Ovary (tissue), 7 donors: ENCODE measurements at regions not wholly inside any gene's neighbourhood (a gene's known extent, or its start where the extent isn't known, plus 50 kb on each side); places are given as distances from the start of the nearest gene placed in this dataset.

ENCODE experiments used
- DNase-seq, 5 donors: peaks; one replicate each; pipeline ENCODE4 v3.0.0-alpha.2; 2019 to 2020
- H3K27ac ChIP-seq, 2 donors: fragments of 200-600 bp; one replicate each; pipeline versions ENCODE4 v1.5.1 to v1.8.0; 2019 to 2022
- H3K27me3 ChIP-seq: fragments of 200-600 bp; one replicate; pipeline ENCODE4 v1.8.0; 2022
- H3K36me3 ChIP-seq: fragments of 200-600 bp; sonication (generic); one replicate; pipeline ENCODE4 v1.5.1; 2019
- H3K4me1 ChIP-seq: one replicate; pipeline ENCODE4 v1.8.1; 2013; ENCODE audit warnings: mild to moderate bottlenecking, moderate library complexity; ENCODE audit not compliant: insufficient read depth
- H3K4me3 ChIP-seq: fragments of 200-600 bp; sonication (generic); one replicate; pipeline ENCODE4 v1.5.1; 2017
- H3K9me3 ChIP-seq, 2 donors: fragments of 200-600 bp in 1 of 2; sonication (generic) in 1 of 2; one replicate each; pipeline versions ENCODE4 v1.5.1 to v1.8.1; 2013 to 2019; ENCODE audit warnings: mild to moderate bottlenecking in 1 of 2, moderate library complexity in 1 of 2
- EP300 ChIP-seq: sonication (generic); formaldehyde crosslinking; IDR thresholded peaks from one replicate; pipeline ENCODE4 v1.6.1; 2017; ENCODE audit warnings: antibody characterized with exemption
- POLR2A ChIP-seq: fragments of 450-650 bp; IDR thresholded peaks from one replicate; pipeline ENCODE4 v1.6.1; 2017; ENCODE audit warnings: antibody characterized with exemption, mild to moderate bottlenecking, moderate library complexity
- WGBS, 3 donors: extraction: QIAGEN DNeasy Blood & Tissue Kit in 1 of 3; methylation state at CpG; one replicate each; pipeline versions ENCODE4 v1.1.5 to v1.1.7; 2013 to 2017; 5-methylcytosine and 5-hydroxymethylcytosine counted together
- intact Hi-C, 4 donors: fragments of 100-400 bp; cut with DNase I; formaldehyde crosslinking; loops; one replicate each; pipeline versions ENCODE4 v1.11.0 to v1.15.1; 2022 to 2023
- TF ChIP-seq, protein P1 (sequence below), 3 donors: fragments of 450-650 bp in 2 of 3; fragments of 200-600 bp in 1 of 3; IDR thresholded peaks; one replicate each; pipeline versions ENCODE4 v1.5.1 to v1.8.0; 2016 to 2022; ENCODE audit warnings: antibody characterized with exemption in 3 of 3, mild to moderate bottlenecking in 1 of 3
- donor health status: DM: no; HTN: no; CAD: no; lungs with moderate emphysema.
- donor health status: DM: no; HTN: no; CAD: no.
- donor health status: Bipolar disorder and iron deficiency.
- donor health status: DM: no; HTN: no; CAD: no.
- donor health status: DM: yes; HTN: yes; CAD: no.

DNA sequence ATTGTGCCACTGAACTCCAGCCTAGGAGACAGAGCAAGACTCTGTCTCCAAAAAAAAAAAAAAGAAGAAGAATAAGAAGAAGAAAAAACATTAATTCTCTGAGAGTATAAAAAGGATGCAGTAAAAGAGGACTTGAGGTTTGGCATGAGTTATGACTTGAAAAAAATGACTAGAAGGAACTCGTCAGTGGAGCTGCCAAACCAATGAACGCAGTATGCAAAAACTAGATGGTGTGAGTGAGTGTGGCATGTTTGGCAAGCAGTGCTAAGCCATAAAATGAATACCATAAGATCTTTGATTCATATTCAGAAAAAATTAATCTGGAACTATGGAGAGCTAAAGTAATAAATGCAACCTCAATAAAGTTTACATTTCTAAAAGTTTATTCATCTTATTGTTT lies 68.6 kb upstream of the MEOX2 start:
- Histone ChIP-seq H3K4me3 (no peak overlapping the region), H3K4me1 (no peaks in the 10 kb centered on the region), H3K27ac (no peak overlapping the region), H3K27me3 (no peaks in the 10 kb centered on the region), H3K9me3 (no peaks in the 10 kb centered on the region), H3K36me3 (no peaks in the 10 kb centered on the region)
- 70 to 92% (median 76%) methylated on average over 2 of the region's 2 CpGs for WGBS, 3 donors
- no peak for DNase-seq
- intact Hi-C loops: no loop called here
- TF ChIP-seq EP300: no peak
- TF ChIP-seq, protein P1, sequence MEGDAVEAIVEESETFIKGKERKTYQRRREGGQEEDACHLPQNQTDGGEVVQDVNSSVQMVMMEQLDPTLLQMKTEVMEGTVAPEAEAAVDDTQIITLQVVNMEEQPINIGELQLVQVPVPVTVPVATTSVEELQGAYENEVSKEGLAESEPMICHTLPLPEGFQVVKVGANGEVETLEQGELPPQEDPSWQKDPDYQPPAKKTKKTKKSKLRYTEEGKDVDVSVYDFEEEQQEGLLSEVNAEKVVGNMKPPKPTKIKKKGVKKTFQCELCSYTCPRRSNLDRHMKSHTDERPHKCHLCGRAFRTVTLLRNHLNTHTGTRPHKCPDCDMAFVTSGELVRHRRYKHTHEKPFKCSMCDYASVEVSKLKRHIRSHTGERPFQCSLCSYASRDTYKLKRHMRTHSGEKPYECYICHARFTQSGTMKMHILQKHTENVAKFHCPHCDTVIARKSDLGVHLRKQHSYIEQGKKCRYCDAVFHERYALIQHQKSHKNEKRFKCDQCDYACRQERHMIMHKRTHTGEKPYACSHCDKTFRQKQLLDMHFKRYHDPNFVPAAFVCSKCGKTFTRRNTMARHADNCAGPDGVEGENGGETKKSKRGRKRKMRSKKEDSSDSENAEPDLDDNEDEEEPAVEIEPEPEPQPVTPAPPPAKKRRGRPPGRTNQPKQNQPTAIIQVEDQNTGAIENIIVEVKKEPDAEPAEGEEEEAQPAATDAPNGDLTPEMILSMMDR (IDR thresholded peaks at IDR 0.05): no peak
- no peak for TF ChIP-seq POLR2A

DNA sequence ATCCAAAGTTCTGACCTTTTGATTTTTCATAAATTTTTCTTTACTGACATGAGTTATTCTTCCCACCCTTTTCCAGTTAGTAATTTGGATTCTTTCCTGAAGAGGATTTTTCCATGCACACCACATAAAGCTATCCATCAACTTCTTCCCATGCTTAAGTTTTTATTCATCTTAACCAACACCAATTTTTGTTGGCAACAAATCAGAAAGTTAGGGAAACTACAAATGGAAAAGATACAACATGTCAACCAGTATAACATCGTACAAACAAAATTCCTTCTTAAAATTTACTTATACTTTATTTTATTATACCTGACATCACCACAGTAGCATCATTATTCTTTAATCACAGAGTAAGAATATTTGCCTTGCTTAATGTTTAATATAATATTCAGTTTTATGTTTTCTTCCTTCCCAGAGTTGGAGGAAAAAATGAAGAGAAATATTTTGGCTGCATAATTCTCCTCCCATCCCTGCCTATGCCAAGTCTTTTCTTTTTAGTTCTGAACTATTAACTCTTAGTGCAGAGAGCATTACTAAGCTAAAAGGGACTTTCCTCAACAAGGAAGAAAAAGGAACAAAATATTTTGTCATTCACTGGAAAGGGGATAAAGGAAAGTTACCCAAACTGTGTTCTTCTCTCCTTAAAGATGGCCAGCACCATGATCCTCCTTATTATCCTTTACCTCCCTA lies 67.5 kb upstream of the MEOX2 start:
- WGBS, 3 donors: 5 to 11% (median 6%) methylated on average over 1 of the region's 1 CpG
- intact Hi-C loops: no loop called here

DNA sequence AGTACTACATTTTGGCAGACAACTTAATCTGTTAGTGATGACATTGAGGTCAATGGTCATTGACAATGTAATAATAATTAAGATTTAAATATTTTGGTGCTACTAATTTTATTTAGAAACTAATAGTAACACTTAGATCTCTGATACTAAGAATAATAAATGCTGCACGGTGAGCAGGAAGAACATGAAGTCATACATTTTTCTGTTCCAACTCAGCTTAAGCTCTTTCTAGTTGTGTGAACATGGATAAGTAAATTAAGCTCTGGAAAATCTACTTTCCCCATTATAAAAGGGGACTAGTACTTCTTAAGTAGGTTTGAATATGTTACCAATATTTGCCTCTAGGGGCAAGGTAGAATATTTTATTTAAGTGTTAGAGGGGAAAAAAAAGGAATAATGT lies 65.9 kb upstream of the MEOX2 start:
- no peak overlapping the region for H3K27ac ChIP-seq
- TF ChIP-seq, protein P1 (IDR thresholded peaks at IDR 0.05): no peak
- no peak for TF ChIP-seq POLR2A
- TF ChIP-seq EP300: no peak
- H3K27me3 ChIP-seq: no peaks in the 10 kb centered on the region
- intact Hi-C loops: no loop called here
- no peaks in the 10 kb centered on the region for H3K9me3 ChIP-seq
- no peak overlapping the region for H3K4me3 ChIP-seq
- peaks cover 2% of the 10 kb centered on the region for H3K4me1 ChIP-seq
- DNase-seq: no peak
- H3K36me3 ChIP-seq: no peaks in the 10 kb centered on the region
- 9 to 33% (median 13%) methylated on average over 1 of the region's 1 CpG for WGBS, 3 donors

More for the DNA sequence above, 67.5 kb upstream of the MEOX2 start:
- H3K4me1 ChIP-seq: no peaks in the 10 kb centered on the region
- no peaks in the 10 kb centered on the region for H3K27me3 ChIP-seq
- no peaks in the 10 kb centered on the region for H3K36me3 ChIP-seq
- DNase-seq: no peak
- H3K9me3 ChIP-seq: no peaks in the 10 kb centered on the region
- no peak overlapping the region for H3K4me3 ChIP-seq
- TF ChIP-seq EP300 (no peak), POLR2A (no peak)
- TF ChIP-seq, protein P1 (IDR thresholded peaks at IDR 0.05): no peak
- no peak overlapping the region for H3K27ac ChIP-seq

DNA sequence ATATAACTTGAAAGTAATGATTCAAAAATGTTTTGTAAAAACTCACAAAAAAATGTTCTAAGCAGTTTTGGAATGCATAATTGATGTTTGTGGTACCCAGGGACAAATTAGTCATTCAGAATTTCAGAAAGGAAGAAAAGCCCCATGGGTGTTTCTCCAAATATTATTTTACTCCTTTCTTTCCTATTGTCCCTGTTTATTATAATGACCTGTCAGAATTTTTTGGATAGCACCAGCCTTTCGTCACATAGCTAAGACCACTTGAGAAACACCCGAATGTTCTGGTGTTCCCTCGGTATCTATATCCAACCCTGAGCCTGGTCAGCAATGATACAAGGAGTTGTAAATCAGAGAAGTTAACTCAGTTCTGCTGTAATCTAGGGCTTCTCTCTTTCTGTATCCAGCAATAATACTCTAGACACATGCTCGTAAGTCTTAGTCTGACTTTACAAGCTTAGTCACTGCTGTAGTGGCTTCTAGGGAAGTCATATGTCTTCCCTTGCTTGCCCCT lies 64.8 kb upstream of the MEOX2 start:
- Histone ChIP-seq H3K4me3 (no peak overlapping the region), H3K36me3 (no peaks in the 10 kb centered on the region), H3K27ac (no peak overlapping the region), H3K27me3 (no peaks in the 10 kb centered on the region), H3K9me3 (no peaks in the 10 kb centered on the region), H3K4me1 (peaks cover 3% of the 10 kb centered on the region)
- DNase-seq: no peak
- TF ChIP-seq POLR2A (no peak), EP300 (no peak)
- TF ChIP-seq, protein P1 (IDR thresholded peaks at IDR 0.05): no peak
- WGBS, 3 donors: 41 to 75% (median 60%) methylated on average over 4 of the region's 4 CpGs
- intact Hi-C loops: no loop called here
